Hepatocyte (in vitro differentiated cells): ENCODE measurements at regions not wholly inside any gene's neighbourhood (a gene's known extent, or its start where the extent isn't known, plus 50 kb on each side); places are given as distances from the start of the nearest gene placed in this dataset.

Source experiments
- EZH2 ChIP-seq: fragments of 200-600 bp; sonication (generic); IDR thresholded peaks from 2 replicates; pipeline ENCODE4 v1.6.1; 2016; ENCODE audit warnings: antibody characterized with exemption, mild to moderate bottlenecking, borderline replicate concordance
- TF ChIP-seq, protein P1 (sequence below): fragments of 200-600 bp; sonication (generic); IDR thresholded peaks from 2 replicates; pipeline ENCODE4 v1.5.1; 2016; ENCODE audit warnings: antibody characterized with exemption, mild to moderate bottlenecking; ENCODE audit not compliant: poor library complexity

DNA sequence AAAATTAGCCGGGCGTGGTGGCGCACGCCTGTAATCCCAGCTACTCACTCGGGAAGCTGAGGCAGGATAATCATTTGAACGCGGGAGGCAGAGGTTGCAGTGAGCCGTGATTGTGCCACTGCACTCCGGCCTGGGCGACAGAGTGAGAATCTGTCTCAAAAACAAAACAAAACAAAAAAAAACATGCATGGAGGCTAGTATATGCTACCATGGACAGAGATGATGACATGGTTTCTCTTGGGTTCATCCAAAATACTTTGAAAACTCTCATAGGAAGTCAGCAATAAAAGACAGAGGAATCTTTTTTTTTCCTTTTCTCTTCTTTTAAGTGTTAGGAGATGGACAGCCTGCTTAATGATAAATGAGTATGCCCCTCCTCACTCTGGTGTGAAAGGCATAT, 137.7 kb upstream of the MB21D2 start:
- TF ChIP-seq, protein P1, sequence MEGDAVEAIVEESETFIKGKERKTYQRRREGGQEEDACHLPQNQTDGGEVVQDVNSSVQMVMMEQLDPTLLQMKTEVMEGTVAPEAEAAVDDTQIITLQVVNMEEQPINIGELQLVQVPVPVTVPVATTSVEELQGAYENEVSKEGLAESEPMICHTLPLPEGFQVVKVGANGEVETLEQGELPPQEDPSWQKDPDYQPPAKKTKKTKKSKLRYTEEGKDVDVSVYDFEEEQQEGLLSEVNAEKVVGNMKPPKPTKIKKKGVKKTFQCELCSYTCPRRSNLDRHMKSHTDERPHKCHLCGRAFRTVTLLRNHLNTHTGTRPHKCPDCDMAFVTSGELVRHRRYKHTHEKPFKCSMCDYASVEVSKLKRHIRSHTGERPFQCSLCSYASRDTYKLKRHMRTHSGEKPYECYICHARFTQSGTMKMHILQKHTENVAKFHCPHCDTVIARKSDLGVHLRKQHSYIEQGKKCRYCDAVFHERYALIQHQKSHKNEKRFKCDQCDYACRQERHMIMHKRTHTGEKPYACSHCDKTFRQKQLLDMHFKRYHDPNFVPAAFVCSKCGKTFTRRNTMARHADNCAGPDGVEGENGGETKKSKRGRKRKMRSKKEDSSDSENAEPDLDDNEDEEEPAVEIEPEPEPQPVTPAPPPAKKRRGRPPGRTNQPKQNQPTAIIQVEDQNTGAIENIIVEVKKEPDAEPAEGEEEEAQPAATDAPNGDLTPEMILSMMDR, result no peak
- TF ChIP-seq EZH2, result no peak
